ENCODE measurements at regions not wholly inside any gene's neighbourhood (a gene's known extent, or its start where the extent isn't known, plus 50 kb on each side); places are given as distances from the start of the nearest gene placed in this dataset.

- TF ChIP-seq CTCF (IDR thresholded peaks at IDR 0.05; ENCODE audit: low read depth, low read length): no peak
- TF ChIP-seq EZH2phosphoT487 (IDR thresholded peaks at IDR 0.05; ENCODE audit: low read depth): no peak
Observed at GRCh38 chr3:76402926-76403325, 617.6 kb upstream of the ZNF717 start.

Data from OCI-LY3 (cell line).